H1 (cell line): ENCODE measurements at regions not wholly inside any gene's neighbourhood (a gene's known extent, or its start where the extent isn't known, plus 50 kb on each side); places are given as distances from the start of the nearest gene placed in this dataset.

Experiments
- CBX8 ChIP-seq: fragments of 300-800, 300-1000 bp; sonication (generic); IDR thresholded peaks from 2 replicates; pipeline ENCODE4 v1.7.1; 2016; ENCODE audit warnings: low read depth, low read length, borderline replicate concordance
- CHD1 ChIP-seq: IDR thresholded peaks from 2 replicates; pipeline ENCODE4 v1.6.1; 2012; ENCODE audit warnings: low read depth, low read length, improper control_type of control experiment
- HDAC6 ChIP-seq: IDR thresholded peaks from one replicate; pipeline ENCODE4 v1.7.1; 2012; ENCODE audit warnings: low read depth, mild to moderate bottlenecking, inconsistent platforms, low read length, moderate library complexity
- KDM4A ChIP-seq: IDR thresholded peaks from one replicate; pipeline ENCODE4 v1.7.1; 2012; ENCODE audit warnings: low read depth, mild to moderate bottlenecking, moderate library complexity, low read length, inconsistent platforms; ENCODE audit not compliant: severe bottlenecking
- KDM5A ChIP-seq: fragments of 200-600 bp; IDR thresholded peaks from 2 replicates; pipeline ENCODE4 v1.7.1; 2012; ENCODE audit warnings: mild to moderate bottlenecking, low read length, inconsistent platforms, mixed read lengths
- NRF1 ChIP-seq: IDR thresholded peaks from 2 replicates; pipeline ENCODE4 v1.6.1; 2011; ENCODE audit warnings: mild to moderate bottlenecking, low read depth, low read length, improper control_type of control experiment
- RBBP5 ChIP-seq: IDR thresholded peaks from 2 replicates; pipeline ENCODE4 v1.7.1; 2012; ENCODE audit warnings: low read depth, mild to moderate bottlenecking, inconsistent platforms, low read length, moderate library complexity, borderline replicate concordance
- RNF2 ChIP-seq: fragments of 200-900, 300-1000 bp; sonication (generic); IDR thresholded peaks from 2 replicates; pipeline ENCODE4 v1.7.1; 2016; ENCODE audit warnings: borderline replicate concordance, low read depth, mild to moderate bottlenecking, antibody characterized with exemption, low read length; ENCODE audit not compliant: poor library complexity, severe bottlenecking; ENCODE audit errors: missing control alignments
- TF ChIP-seq, protein P1 (sequence below): fragments of 300-600 bp; sonication (generic); IDR thresholded peaks from 2 replicates; pipeline ENCODE4 v1.7.1; 2012; ENCODE audit warnings: low read length, moderate library complexity, mild to moderate bottlenecking, inconsistent platforms; ENCODE audit not compliant: insufficient replicate concordance

DNA sequence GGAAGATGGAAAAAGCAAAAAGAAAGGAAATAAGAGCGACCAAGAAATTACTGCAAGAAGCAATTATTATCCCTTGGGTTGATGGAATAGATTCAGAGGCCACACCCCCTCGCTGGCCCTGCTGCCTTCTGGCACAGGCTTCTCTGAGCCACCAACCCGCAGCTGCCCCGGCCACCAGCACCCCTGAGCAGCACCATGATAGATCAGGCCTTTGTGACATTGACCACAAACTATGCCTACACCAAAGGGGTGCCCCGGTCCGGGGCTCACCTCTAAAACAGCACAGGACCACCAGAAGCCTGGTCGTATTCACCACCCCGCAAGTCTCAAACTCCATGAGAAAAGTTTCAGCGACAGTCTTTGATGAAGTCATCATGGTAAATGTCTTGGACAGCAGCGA, 1059.3 kb downstream of the SLITRK1 start (continued):
- TF ChIP-seq, protein P1, sequence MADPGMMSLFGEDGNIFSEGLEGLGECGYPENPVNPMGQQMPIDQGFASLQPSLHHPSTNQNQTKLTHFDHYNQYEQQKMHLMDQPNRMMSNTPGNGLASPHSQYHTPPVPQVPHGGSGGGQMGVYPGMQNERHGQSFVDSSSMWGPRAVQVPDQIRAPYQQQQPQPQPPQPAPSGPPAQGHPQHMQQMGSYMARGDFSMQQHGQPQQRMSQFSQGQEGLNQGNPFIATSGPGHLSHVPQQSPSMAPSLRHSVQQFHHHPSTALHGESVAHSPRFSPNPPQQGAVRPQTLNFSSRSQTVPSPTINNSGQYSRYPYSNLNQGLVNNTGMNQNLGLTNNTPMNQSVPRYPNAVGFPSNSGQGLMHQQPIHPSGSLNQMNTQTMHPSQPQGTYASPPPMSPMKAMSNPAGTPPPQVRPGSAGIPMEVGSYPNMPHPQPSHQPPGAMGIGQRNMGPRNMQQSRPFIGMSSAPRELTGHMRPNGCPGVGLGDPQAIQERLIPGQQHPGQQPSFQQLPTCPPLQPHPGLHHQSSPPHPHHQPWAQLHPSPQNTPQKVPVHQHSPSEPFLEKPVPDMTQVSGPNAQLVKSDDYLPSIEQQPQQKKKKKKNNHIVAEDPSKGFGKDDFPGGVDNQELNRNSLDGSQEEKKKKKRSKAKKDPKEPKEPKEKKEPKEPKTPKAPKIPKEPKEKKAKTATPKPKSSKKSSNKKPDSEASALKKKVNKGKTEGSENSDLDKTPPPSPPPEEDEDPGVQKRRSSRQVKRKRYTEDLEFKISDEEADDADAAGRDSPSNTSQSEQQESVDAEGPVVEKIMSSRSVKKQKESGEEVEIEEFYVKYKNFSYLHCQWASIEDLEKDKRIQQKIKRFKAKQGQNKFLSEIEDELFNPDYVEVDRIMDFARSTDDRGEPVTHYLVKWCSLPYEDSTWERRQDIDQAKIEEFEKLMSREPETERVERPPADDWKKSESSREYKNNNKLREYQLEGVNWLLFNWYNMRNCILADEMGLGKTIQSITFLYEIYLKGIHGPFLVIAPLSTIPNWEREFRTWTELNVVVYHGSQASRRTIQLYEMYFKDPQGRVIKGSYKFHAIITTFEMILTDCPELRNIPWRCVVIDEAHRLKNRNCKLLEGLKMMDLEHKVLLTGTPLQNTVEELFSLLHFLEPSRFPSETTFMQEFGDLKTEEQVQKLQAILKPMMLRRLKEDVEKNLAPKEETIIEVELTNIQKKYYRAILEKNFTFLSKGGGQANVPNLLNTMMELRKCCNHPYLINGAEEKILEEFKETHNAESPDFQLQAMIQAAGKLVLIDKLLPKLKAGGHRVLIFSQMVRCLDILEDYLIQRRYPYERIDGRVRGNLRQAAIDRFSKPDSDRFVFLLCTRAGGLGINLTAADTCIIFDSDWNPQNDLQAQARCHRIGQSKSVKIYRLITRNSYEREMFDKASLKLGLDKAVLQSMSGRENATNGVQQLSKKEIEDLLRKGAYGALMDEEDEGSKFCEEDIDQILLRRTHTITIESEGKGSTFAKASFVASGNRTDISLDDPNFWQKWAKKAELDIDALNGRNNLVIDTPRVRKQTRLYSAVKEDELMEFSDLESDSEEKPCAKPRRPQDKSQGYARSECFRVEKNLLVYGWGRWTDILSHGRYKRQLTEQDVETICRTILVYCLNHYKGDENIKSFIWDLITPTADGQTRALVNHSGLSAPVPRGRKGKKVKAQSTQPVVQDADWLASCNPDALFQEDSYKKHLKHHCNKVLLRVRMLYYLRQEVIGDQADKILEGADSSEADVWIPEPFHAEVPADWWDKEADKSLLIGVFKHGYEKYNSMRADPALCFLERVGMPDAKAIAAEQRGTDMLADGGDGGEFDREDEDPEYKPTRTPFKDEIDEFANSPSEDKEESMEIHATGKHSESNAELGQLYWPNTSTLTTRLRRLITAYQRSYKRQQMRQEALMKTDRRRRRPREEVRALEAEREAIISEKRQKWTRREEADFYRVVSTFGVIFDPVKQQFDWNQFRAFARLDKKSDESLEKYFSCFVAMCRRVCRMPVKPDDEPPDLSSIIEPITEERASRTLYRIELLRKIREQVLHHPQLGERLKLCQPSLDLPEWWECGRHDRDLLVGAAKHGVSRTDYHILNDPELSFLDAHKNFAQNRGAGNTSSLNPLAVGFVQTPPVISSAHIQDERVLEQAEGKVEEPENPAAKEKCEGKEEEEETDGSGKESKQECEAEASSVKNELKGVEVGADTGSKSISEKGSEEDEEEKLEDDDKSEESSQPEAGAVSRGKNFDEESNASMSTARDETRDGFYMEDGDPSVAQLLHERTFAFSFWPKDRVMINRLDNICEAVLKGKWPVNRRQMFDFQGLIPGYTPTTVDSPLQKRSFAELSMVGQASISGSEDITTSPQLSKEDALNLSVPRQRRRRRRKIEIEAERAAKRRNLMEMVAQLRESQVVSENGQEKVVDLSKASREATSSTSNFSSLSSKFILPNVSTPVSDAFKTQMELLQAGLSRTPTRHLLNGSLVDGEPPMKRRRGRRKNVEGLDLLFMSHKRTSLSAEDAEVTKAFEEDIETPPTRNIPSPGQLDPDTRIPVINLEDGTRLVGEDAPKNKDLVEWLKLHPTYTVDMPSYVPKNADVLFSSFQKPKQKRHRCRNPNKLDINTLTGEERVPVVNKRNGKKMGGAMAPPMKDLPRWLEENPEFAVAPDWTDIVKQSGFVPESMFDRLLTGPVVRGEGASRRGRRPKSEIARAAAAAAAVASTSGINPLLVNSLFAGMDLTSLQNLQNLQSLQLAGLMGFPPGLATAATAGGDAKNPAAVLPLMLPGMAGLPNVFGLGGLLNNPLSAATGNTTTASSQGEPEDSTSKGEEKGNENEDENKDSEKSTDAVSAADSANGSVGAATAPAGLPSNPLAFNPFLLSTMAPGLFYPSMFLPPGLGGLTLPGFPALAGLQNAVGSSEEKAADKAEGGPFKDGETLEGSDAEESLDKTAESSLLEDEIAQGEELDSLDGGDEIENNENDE = no peak
- TF ChIP-seq KDM5A = no peak
- TF ChIP-seq CBX8 = no peak
- no peak for TF ChIP-seq NRF1
- TF ChIP-seq RBBP5 = no peak
- no peak for TF ChIP-seq CHD1
- TF ChIP-seq RNF2 = no peak
- TF ChIP-seq KDM4A = no peak
- TF ChIP-seq HDAC6 = no peak
